Astrocyte (in vitro differentiated cells and primary cell): ENCODE measurements at regions not wholly inside any gene's neighbourhood (a gene's known extent, or its start where the extent isn't known, plus 50 kb on each side); places are given as distances from the start of the nearest gene placed in this dataset.

Experiments
- DNase-seq: peaks from one replicate; pipeline ENCODE4 v3.0.0-alpha.2; 2010; ENCODE audit warnings: low read depth
- FAIRE-seq: peaks from 2 replicates; lab custom pipeline; 2011; peaks lifted over from hg19 to GRCh38; lab: Jason Lieb, UNC
- H2AFZ ChIP-seq: 2 replicates; pipeline ENCODE4 v1.6.0; 2012; ENCODE audit warnings: low read depth, low read length, inconsistent platforms
- H3K27ac ChIP-seq: 2 replicates; pipeline ENCODE4 v1.5.1; 2011; ENCODE audit warnings: low read depth, low read length, inconsistent platforms
- H3K27me3 ChIP-seq: 2 replicates; pipeline ENCODE4 v1.6.0; 2011; ENCODE audit warnings: low read length, inconsistent platforms; ENCODE audit not compliant: insufficient read depth
- H3K36me3 ChIP-seq: 2 replicates; pipeline ENCODE4 v1.5.1; 2011; ENCODE audit warnings: low read length, inconsistent platforms; ENCODE audit not compliant: insufficient read depth
- H3K4me1 ChIP-seq: 2 replicates; pipeline ENCODE4 v1.5.1; 2011; ENCODE audit warnings: low read length, inconsistent platforms; ENCODE audit not compliant: insufficient read depth
- H3K4me2 ChIP-seq: 2 replicates; pipeline ENCODE4 v1.6.0; 2012; ENCODE audit warnings: low read length, inconsistent platforms
- H3K4me3 ChIP-seq: 2 replicates; pipeline ENCODE4 v1.5.1; 2011; ENCODE audit warnings: low read depth, mild to moderate bottlenecking, low read length, inconsistent platforms; ENCODE audit not compliant: insufficient read depth
- H3K79me2 ChIP-seq: 2 replicates; pipeline ENCODE4 v1.6.0; 2012; ENCODE audit warnings: mild to moderate bottlenecking, low read length, inconsistent platforms; ENCODE audit not compliant: insufficient read depth
- H3K9ac ChIP-seq: 2 replicates; pipeline ENCODE4 v1.6.0; 2012; ENCODE audit warnings: mild to moderate bottlenecking, low read length, inconsistent platforms
- H3K9me3 ChIP-seq: 2 replicates; pipeline ENCODE4 v1.5.1; 2012; ENCODE audit warnings: low read depth, mild to moderate bottlenecking, low read length, inconsistent platforms; ENCODE audit not compliant: insufficient read depth
- H4K20me1 ChIP-seq: 2 replicates; pipeline ENCODE4 v1.6.0; 2012; ENCODE audit warnings: low read length, inconsistent platforms; ENCODE audit not compliant: insufficient read depth
- H3K27ac Mint-ChIP-seq: one replicate; pipeline ENCODE4 v1.8.0; 2021; ENCODE audit warnings: mild to moderate bottlenecking, mixed read lengths; ENCODE audit not compliant: unreplicated experiment
- H3K27me3 Mint-ChIP-seq: one replicate; pipeline ENCODE4 v1.8.0; 2021; ENCODE audit warnings: low read depth, mixed read lengths; ENCODE audit not compliant: unreplicated experiment
- H3K36me3 Mint-ChIP-seq: one replicate; pipeline ENCODE4 v1.8.0; 2021; ENCODE audit warnings: low read depth, mixed read lengths; ENCODE audit not compliant: unreplicated experiment
- H3K4me1 Mint-ChIP-seq: one replicate; pipeline ENCODE4 v1.8.0; 2021; ENCODE audit warnings: low read depth, mixed read lengths; ENCODE audit not compliant: unreplicated experiment
- H3K4me3 Mint-ChIP-seq: one replicate; pipeline ENCODE4 v1.8.0; 2021; ENCODE audit warnings: mild to moderate bottlenecking, moderate library complexity, mixed read lengths; ENCODE audit not compliant: unreplicated experiment
- H3K9me3 Mint-ChIP-seq: one replicate; pipeline ENCODE4 v1.8.0; 2021; ENCODE audit warnings: mild to moderate bottlenecking, mixed read lengths; ENCODE audit not compliant: unreplicated experiment
- EZH2 ChIP-seq: IDR thresholded peaks from 2 replicates; pipeline ENCODE4 v1.6.1; 2012; ENCODE audit warnings: mild to moderate bottlenecking, low read length, inconsistent platforms; ENCODE audit not compliant: insufficient read depth
- TF ChIP-seq, protein P1 (sequence below): IDR thresholded peaks from 2 replicates; pipeline ENCODE4 v1.5.1; 2011; ENCODE audit warnings: low read depth, mild to moderate bottlenecking, inconsistent platforms, low read length, moderate library complexity; ENCODE audit not compliant: insufficient read depth

DNA sequence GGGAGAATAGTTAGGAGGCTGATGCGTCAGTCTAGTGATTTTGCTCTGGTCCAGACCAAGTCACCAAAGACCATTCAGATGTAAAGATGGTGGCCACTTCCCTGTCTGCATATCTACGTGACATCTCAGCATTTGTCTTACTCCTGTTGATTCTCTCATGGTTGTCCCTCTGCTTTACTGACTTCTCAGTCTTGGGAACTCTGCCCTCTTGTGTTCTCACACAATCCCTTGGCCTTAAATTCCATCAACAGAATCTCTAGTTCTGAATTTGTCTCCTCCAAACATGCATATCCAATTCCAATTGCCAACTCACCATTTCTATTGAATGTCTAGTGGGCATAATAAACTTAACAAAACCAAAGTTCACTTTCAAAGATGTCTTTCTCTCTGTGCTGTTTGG lies 147.8 kb downstream of the SLC24A2 start:
- no peak overlapping the region for H3K4me3 Mint-ChIP-seq
- H3K27me3 Mint-ChIP-seq: no peaks in the 10 kb centered on the region
- no peak overlapping the region for H3K4me3 ChIP-seq
- no peaks in the 10 kb centered on the region for H3K36me3 Mint-ChIP-seq
- no peaks in the 10 kb centered on the region for H3K9me3 ChIP-seq
- H3K4me1 ChIP-seq: no peaks in the 10 kb centered on the region
- H3K4me2 ChIP-seq: no peak overlapping the region
- FAIRE-seq (no peak), DNase-seq (no peak)
- H3K27ac ChIP-seq: no peak overlapping the region
- TF ChIP-seq EZH2: no peak
- TF ChIP-seq, protein P1, sequence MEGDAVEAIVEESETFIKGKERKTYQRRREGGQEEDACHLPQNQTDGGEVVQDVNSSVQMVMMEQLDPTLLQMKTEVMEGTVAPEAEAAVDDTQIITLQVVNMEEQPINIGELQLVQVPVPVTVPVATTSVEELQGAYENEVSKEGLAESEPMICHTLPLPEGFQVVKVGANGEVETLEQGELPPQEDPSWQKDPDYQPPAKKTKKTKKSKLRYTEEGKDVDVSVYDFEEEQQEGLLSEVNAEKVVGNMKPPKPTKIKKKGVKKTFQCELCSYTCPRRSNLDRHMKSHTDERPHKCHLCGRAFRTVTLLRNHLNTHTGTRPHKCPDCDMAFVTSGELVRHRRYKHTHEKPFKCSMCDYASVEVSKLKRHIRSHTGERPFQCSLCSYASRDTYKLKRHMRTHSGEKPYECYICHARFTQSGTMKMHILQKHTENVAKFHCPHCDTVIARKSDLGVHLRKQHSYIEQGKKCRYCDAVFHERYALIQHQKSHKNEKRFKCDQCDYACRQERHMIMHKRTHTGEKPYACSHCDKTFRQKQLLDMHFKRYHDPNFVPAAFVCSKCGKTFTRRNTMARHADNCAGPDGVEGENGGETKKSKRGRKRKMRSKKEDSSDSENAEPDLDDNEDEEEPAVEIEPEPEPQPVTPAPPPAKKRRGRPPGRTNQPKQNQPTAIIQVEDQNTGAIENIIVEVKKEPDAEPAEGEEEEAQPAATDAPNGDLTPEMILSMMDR: no peak
- H3K27ac Mint-ChIP-seq: no peak overlapping the region
- no peaks in the 10 kb centered on the region for H3K9me3 Mint-ChIP-seq
- H3K27me3 ChIP-seq: no peaks in the 10 kb centered on the region
- no peak overlapping the region for H3K9ac ChIP-seq
- no peaks in the 10 kb centered on the region for H3K4me1 Mint-ChIP-seq
- no peaks in the 10 kb centered on the region for H4K20me1 ChIP-seq
- H3K36me3 ChIP-seq: no peaks in the 10 kb centered on the region
- H3K79me2 ChIP-seq: no peaks in the 10 kb centered on the region
- H2AFZ ChIP-seq: no peak overlapping the region

DNA sequence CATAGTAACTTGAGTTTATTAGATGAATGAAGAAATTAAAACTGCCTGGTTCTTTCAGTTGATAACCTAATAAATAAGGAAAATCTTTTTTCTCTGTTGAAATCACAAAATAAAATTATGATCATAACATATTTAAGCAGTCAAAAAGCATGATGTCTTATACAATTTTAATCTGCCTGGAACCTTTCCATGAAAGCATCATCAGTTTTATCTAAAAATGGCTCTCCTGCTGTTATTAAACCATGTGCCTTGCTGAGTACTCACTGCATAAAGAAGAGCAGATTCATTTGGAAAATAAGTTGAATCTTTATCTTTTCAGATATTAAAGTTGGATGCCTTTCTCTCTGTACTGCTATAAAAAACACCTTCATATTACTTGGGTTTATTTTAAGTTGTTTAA lies 148.8 kb downstream of the SLC24A2 start:
- no peaks in the 10 kb centered on the region for H3K27me3 ChIP-seq
- no peak for FAIRE-seq
- H3K9me3 ChIP-seq: no peaks in the 10 kb centered on the region
- H3K4me3 Mint-ChIP-seq: no peak overlapping the region
- H3K27ac Mint-ChIP-seq: no peak overlapping the region
- no peaks in the 10 kb centered on the region for H3K9me3 Mint-ChIP-seq
- no peak overlapping the region for H3K4me2 ChIP-seq
- H3K27ac ChIP-seq: no peak overlapping the region
- TF ChIP-seq EZH2: no peak
- TF ChIP-seq, protein P1: no peak
- no peaks in the 10 kb centered on the region for H4K20me1 ChIP-seq
- no peaks in the 10 kb centered on the region for H3K79me2 ChIP-seq
- no peaks in the 10 kb centered on the region for H3K4me1 ChIP-seq
- H2AFZ ChIP-seq: no peak overlapping the region
- H3K9ac ChIP-seq: no peak overlapping the region
- no peaks in the 10 kb centered on the region for H3K36me3 ChIP-seq
- H3K4me1 Mint-ChIP-seq: no peaks in the 10 kb centered on the region
- no peaks in the 10 kb centered on the region for H3K27me3 Mint-ChIP-seq
- DNase-seq: no peak
- H3K36me3 Mint-ChIP-seq: no peaks in the 10 kb centered on the region
- H3K4me3 ChIP-seq: no peak overlapping the region

DNA sequence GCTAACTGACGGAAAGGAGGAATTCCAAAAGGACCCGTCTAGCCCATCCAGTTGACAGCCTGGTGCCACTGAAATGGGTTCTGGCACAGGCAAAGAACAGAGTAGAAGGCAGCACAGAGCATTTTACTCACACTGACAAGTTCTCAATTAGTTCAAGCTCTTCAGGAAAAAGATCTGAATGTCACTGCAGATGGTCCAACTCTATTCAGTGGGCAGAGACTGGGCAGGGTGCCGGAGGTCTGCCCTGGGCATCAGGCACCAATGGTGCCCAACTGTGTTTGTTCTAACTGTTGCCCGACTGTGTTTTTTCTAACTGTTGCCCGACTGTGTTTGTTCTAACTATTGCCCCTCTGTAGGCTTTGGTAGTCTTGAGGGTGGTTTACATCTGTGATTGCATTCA lies 151.8 kb downstream of the SLC24A2 start:
- Mint-ChIP-seq H3K27me3 (no peaks in the 10 kb centered on the region), H3K9me3 (no peaks in the 10 kb centered on the region), H3K4me3 (no peak overlapping the region), H3K36me3 (no peaks in the 10 kb centered on the region), H3K4me1 (no peaks in the 10 kb centered on the region), H3K27ac (no peak overlapping the region)
- no peaks in the 10 kb centered on the region for H3K27me3 ChIP-seq
- no peak overlapping the region for H2AFZ ChIP-seq
- TF ChIP-seq EZH2: no peak
- TF ChIP-seq, protein P1: no peak
- H3K4me3 ChIP-seq: no peak overlapping the region
- H3K4me2 ChIP-seq: no peak overlapping the region
- H3K9me3 ChIP-seq: no peaks in the 10 kb centered on the region
- no peaks in the 10 kb centered on the region for H3K4me1 ChIP-seq
- FAIRE-seq (no peak), DNase-seq (no peak)
- no peak overlapping the region for H3K9ac ChIP-seq
- H3K79me2 ChIP-seq: no peaks in the 10 kb centered on the region
- no peak overlapping the region for H3K27ac ChIP-seq
- no peaks in the 10 kb centered on the region for H4K20me1 ChIP-seq
- no peaks in the 10 kb centered on the region for H3K36me3 ChIP-seq
